ENCODE measurements at regions not wholly inside any gene's neighbourhood (a gene's known extent, or its start where the extent isn't known, plus 50 kb on each side); places are given as distances from the start of the nearest gene placed in this dataset.

DNA sequence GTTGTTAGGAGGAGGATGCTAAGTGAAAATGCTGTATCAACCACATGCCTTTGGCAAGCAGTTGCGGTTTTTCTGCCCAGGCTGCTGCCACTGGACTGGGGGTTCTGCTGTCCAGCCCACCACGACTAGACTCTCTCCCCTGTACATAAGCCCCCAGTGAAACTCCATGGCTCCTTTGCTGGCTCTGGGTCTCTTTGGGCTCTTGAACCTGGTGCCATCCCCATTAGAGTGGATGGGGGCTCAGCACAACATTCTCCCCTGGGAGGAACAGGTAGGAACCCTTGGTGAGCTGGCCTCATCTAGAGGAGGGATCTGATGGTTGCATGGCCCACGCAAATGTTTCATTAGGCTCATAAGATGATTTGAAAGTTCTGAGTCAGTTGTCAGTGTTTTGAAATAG lies 204.8 kb upstream of the KCNG1 start:
- H3K4me3 ChIP-seq (ENCODE audit: low read depth, low read length) = no peak overlapping the region
- no peak for DNase-seq (ENCODE audit: low read depth)
- TF ChIP-seq, protein P1, sequence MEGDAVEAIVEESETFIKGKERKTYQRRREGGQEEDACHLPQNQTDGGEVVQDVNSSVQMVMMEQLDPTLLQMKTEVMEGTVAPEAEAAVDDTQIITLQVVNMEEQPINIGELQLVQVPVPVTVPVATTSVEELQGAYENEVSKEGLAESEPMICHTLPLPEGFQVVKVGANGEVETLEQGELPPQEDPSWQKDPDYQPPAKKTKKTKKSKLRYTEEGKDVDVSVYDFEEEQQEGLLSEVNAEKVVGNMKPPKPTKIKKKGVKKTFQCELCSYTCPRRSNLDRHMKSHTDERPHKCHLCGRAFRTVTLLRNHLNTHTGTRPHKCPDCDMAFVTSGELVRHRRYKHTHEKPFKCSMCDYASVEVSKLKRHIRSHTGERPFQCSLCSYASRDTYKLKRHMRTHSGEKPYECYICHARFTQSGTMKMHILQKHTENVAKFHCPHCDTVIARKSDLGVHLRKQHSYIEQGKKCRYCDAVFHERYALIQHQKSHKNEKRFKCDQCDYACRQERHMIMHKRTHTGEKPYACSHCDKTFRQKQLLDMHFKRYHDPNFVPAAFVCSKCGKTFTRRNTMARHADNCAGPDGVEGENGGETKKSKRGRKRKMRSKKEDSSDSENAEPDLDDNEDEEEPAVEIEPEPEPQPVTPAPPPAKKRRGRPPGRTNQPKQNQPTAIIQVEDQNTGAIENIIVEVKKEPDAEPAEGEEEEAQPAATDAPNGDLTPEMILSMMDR (IDR thresholded peaks at IDR 0.05; ENCODE audit: insufficient read depth, low read length) = no peak

DNA sequence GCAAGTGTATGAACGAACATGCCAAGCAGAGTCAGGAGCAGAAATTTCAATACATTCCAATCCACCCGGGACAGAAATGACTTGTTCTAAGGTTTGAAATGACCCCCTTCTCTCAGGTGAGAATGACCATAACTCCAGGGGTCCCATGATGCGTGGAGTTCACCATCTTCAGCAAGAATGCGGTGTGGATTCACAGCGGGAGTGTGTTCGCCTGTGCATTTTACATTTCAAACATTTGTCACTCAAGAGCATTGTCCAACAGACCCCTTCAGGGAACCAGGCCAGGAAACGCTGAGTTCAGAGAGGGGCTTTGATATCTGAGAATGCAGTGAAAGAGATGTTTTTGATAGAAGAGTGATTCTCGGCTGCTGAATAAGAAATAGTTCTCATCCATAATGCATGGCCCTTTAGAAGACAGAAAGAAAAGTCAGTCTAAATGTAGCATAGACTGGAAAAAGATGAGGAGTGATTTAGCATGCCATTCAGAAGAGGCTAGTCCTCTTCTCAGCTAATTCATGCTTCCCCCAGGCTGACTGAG lies 200.3 kb upstream of the KCNG1 start:
- TF ChIP-seq, protein P1 (IDR thresholded peaks at IDR 0.05; ENCODE audit: insufficient read depth, low read length) = no peak
- no peak for DNase-seq (ENCODE audit: low read depth)

DNA sequence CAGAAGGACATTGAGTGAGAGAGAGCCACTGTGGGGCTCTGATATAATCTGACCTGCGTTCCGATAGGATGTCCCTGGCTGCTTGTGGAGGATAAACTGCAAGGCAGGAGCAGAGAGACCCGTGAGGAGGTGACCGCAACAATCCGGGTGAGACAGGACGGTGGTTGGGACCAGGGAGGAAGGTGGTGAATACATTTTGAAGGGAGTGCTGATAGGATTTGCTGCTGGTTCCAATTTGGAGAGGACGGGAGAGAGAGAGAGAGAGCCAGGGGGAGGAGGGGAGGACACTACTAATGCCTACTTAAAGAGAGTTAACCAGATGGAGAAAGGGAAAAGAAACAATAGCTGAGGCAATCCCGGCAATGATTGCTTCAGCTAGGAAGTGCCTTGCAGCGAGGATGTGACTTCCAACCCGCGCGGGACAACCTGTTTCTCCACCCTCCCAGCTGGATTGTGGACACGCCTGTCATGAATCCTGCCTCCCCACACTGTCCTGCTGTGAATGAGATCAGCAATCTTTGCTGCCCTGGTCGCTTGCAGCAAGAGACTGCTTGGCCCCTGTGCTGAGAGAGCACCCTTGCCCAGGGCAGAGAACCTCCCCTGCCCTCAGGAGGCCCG lies 199.0 kb upstream of the KCNG1 start:
- peak; percentile 60 for DNase-seq (ENCODE audit: low read depth)
- H3K4me3 ChIP-seq (ENCODE audit: low read depth, low read length) = peak overlapping the region; percentile 13
- TF ChIP-seq, protein P1 (IDR thresholded peaks at IDR 0.05; ENCODE audit: insufficient read depth, low read length) = no peak

More for the DNA sequence above, 200.3 kb upstream of the KCNG1 start:
- no peak overlapping the region for H3K4me3 ChIP-seq (ENCODE audit: low read depth, low read length)

DNA sequence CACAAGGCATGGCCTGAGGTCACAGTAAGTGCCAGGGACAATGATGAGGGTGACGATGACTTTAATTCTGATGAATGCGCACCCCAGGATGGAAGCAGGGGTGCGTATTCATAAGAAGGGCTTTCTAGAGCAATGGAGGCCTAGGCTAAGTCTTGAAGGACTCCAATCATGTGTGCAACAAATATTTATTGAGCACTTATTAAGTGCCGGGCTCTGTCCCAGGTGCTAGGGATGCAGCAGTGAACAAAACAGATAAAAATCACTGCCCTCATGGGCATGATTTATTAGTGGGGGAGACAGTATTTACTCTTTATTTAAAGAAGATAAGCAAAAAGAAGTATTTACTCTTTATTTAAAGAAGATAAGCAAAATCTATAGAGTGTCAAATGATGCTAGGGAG lies 198.2 kb upstream of the KCNG1 start:
- no peak overlapping the region for H3K4me3 ChIP-seq (ENCODE audit: low read depth, low read length)
- DNase-seq (ENCODE audit: low read depth) = no peak
- TF ChIP-seq, protein P1 (IDR thresholded peaks at IDR 0.05; ENCODE audit: insufficient read depth, low read length) = no peak

DNA sequence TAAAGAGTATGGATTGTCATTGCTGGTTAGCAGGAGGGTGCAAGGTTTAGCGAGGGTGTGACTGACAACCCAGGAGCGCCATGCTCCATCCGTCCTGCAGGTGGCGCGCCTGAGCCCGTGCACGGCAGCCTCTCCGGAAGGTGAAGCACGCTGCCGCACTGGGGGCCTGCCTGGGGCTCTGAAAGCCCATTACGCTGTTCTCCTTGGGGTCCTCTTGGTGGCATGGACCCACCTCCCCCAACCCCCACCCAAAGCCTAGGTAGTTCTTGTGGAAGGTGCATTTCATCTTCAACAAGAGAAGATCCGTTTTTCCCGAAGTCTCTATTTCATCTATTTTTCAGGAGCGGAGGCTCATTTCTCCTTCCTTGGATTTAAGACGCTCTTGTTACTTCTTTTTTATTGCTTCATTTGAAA lies 197.4 kb upstream of the KCNG1 start:
- TF ChIP-seq, protein P1 (IDR thresholded peaks at IDR 0.05; ENCODE audit: insufficient read depth, low read length) = peak; percentile 92
- no peak overlapping the region for H3K4me3 ChIP-seq (ENCODE audit: low read depth, low read length)
- DNase-seq (ENCODE audit: low read depth) = peak; percentile 10

DNA sequence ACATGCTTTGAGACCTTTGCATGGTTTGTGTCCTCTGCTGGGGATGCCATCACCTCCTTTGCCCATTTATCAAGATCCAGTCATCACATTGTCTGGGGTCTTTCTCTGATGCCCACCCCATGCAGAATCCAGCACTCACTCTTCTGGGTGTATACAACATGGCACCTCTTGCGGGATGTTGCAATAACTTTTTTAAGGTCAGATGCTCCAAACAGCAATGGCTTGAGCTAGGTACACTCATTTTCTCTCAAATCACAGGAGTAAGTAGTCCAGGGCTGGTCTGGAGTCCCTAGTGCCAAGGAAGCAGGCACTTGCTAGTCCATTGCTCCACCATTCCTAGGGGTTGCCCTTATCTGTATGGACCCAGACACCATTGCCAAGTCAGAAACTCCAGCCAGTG lies 196.6 kb upstream of the KCNG1 start:
- no peak for DNase-seq (ENCODE audit: low read depth)
- H3K4me3 ChIP-seq (ENCODE audit: low read depth, low read length) = no peak overlapping the region
- TF ChIP-seq, protein P1 (IDR thresholded peaks at IDR 0.05; ENCODE audit: insufficient read depth, low read length) = no peak

DNA sequence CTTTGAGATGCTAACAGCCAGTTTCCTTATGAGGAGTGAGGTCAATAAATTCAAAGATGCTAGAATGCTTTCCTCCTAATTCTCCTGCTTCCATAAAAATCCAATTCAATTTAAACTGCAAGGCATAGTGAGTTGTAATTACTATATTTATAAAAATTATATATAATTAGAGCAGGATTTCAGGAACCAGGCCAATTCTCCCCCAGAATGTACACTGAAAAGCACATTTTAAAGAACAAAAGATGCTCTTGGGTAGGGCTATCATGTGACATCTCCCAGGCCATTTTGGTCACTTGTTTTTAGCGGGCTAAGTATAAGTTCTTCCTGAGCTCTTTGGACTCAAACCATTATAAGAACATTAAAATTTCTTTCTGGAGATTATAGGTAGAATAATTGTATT lies 195.7 kb upstream of the KCNG1 start:
- TF ChIP-seq, protein P1 (IDR thresholded peaks at IDR 0.05; ENCODE audit: insufficient read depth, low read length) = no peak
- DNase-seq (ENCODE audit: low read depth) = no peak
- H3K4me3 ChIP-seq (ENCODE audit: low read depth, low read length) = no peak overlapping the region
